H1 (cell line): ENCODE measurements at regions not wholly inside any gene's neighbourhood (a gene's known extent, or its start where the extent isn't known, plus 50 kb on each side); places are given as distances from the start of the nearest gene placed in this dataset.
"Not testable (repeated sequence)": the region's sequence is repeated elsewhere in the genome, so short reads cannot be mapped to it uniquely, and the experiment has no call there.

Source experiments
- CTCF ChIA-PET: fragments of 300-600 bp; sonication (Branson Sonifier 250); formaldehyde crosslinking; loops from one replicate; lab custom pipeline; 2021; ENCODE audit not compliant: partially characterized antibody; lab: Charles Lee
- POLR2A ChIA-PET: fragments of 300-600 bp; sonication (Branson Sonifier 250); formaldehyde crosslinking; loops from one replicate; lab custom pipeline; 2021; ENCODE audit warnings: inconsistent platforms; ENCODE audit not compliant: partially characterized antibody; lab: Charles Lee
- DNase-seq, 2 experiments: peaks; one replicate each; pipeline versions ENCODE4 v3.0.0 to v3.0.0-alpha.2; 2010 to 2022; ENCODE audit warnings: low spot score in 2 of 2, low read depth in 1 of 2, mixed read lengths in 1 of 2
- FAIRE-seq: peaks from 2 replicates; lab custom pipeline; 2011; peaks lifted over from hg19 to GRCh38; lab: Jason Lieb, UNC
- H2AFZ ChIP-seq: 2 replicates; pipeline ENCODE4 v1.8.1; 2012; ENCODE audit warnings: low read length, inconsistent platforms
- H2AK5ac ChIP-seq: 2 replicates; pipeline ENCODE4 v1.6.1; 2013; ENCODE audit warnings: low read depth, low read length
- H2BK120ac ChIP-seq: replicated peaks from 2 replicates; pipeline ENCODE3; 2013; ENCODE audit warnings: low read depth, low read length, inconsistent platforms
- H2BK12ac ChIP-seq: 2 replicates; pipeline ENCODE4 v1.6.1; 2013; ENCODE audit warnings: low read depth, low read length
- H2BK15ac ChIP-seq: 2 replicates; pipeline ENCODE4 v1.6.1; 2013; ENCODE audit warnings: low read length
- H2BK20ac ChIP-seq: 2 replicates; pipeline ENCODE4 v1.6.1; 2013; ENCODE audit warnings: low read length
- H2BK5ac ChIP-seq: 2 replicates; pipeline ENCODE4 v1.6.1; 2013; ENCODE audit warnings: low read depth, low read length
- H3K14ac ChIP-seq: 2 replicates; pipeline ENCODE4 v1.6.1; 2013; ENCODE audit warnings: inconsistent platforms; ENCODE audit not compliant: insufficient read length
- H3K18ac ChIP-seq: 2 replicates; pipeline ENCODE4 v1.6.1; 2013; ENCODE audit warnings: low read length; ENCODE audit errors: extremely low read depth
- H3K23ac ChIP-seq: 2 replicates; pipeline ENCODE4 v1.6.1; 2013; ENCODE audit warnings: inconsistent platforms; ENCODE audit not compliant: insufficient read length
- H3K23me2 ChIP-seq: 2 replicates; pipeline ENCODE4 v1.6.1; 2013; ENCODE audit warnings: low read depth, low read length
- H3K27ac ChIP-seq: 2 replicates; pipeline ENCODE4 v1.6.1; 2011; ENCODE audit warnings: low read depth, low read length, inconsistent platforms
- H3K27me3 ChIP-seq, 4 experiments: replicated peaks in 1 of 4; 1 replicate in 1 of 4; 2 replicates in 3 of 4; pipeline versions ENCODE4 v1.6.1 to v1.8.1; 2011 to 2013; ENCODE audit warnings: low read length in 3 of 4, mild to moderate bottlenecking in 3 of 4, inconsistent platforms in 2 of 4, mixed read lengths in 2 of 4, moderate library complexity in 1 of 4; ENCODE audit not compliant: control insufficient read depth in 3 of 4, insufficient read depth in 3 of 4; ENCODE audit errors: extremely low read depth in 1 of 4
- H3K36me3 ChIP-seq, 4 experiments: 2 replicates each; pipeline versions ENCODE4 v1.6.1 to v1.8.1; 2011 to 2013; ENCODE audit warnings: mild to moderate bottlenecking in 4 of 4, low read length in 3 of 4, moderate library complexity in 2 of 4, control low read depth in 1 of 4, inconsistent platforms in 1 of 4; ENCODE audit not compliant: insufficient read depth in 4 of 4, control insufficient read depth in 2 of 4
- H3K4ac ChIP-seq: replicated peaks from 2 replicates; pipeline ENCODE3; 2013; ENCODE audit warnings: low read length, low read depth, mixed read lengths, inconsistent platforms; ENCODE audit not compliant: insufficient read length
- H3K4me1 ChIP-seq, 4 experiments: replicated peaks in 1 of 4; 1 replicate in 1 of 4; 2 replicates in 3 of 4; pipeline versions ENCODE4 v1.6.1 to v1.8.1; 2011 to 2013; ENCODE audit warnings: low read length in 3 of 4, inconsistent platforms in 2 of 4, mixed read lengths in 1 of 4; ENCODE audit not compliant: insufficient read depth in 4 of 4, control insufficient read depth in 3 of 4
- H3K4me2 ChIP-seq, 2 experiments: 2 replicates each; pipeline versions ENCODE4 v1.6.1 to v1.8.1; 2011 to 2013; ENCODE audit warnings: low read depth in 2 of 2, low read length in 2 of 2, control low read depth in 1 of 2, inconsistent platforms in 1 of 2, mild to moderate bottlenecking in 1 of 2; ENCODE audit not compliant: insufficient read depth in 1 of 2
- H3K4me3 ChIP-seq, 4 experiments: fragments of 200-600, 300-600 bp in 1 of 4; sonication (generic), shearing (Covaris generic), sonication (Bioruptor Twin) in 1 of 4; 2 replicates each; pipeline versions ENCODE4 v1.5.1 to v1.8.1; 2011 to 2016; ENCODE audit warnings: low read length in 4 of 4, low read depth in 3 of 4, control low read depth in 2 of 4, inconsistent platforms in 2 of 4, mild to moderate bottlenecking in 2 of 4, mixed read lengths in 1 of 4, moderate library complexity in 1 of 4; ENCODE audit not compliant: insufficient read depth in 2 of 4; ENCODE audit errors: extremely low read depth in 1 of 4
- H3K56ac ChIP-seq: replicated peaks from 2 replicates; pipeline ENCODE3; 2013; ENCODE audit warnings: low read depth, mild to moderate bottlenecking, mixed read lengths, low read length, inconsistent platforms; ENCODE audit not compliant: insufficient read length
- H3K79me1 ChIP-seq: 2 replicates; pipeline ENCODE4 v1.6.1; 2013; ENCODE audit warnings: low read depth, low read length, control low read depth
- H3K79me2 ChIP-seq, 2 experiments: 2 replicates each; pipeline versions ENCODE4 v1.6.1 to v1.8.1; 2012 to 2013; ENCODE audit warnings: low read length in 2 of 2, mild to moderate bottlenecking in 2 of 2, inconsistent platforms in 1 of 2; ENCODE audit not compliant: insufficient read depth in 2 of 2, control insufficient read depth in 1 of 2
- H3K9ac ChIP-seq, 4 experiments: replicated peaks in 1 of 4; 1 replicate in 1 of 4; 2 replicates in 3 of 4; pipeline versions ENCODE4 v1.6.1 to v1.8.1; 2011 to 2013; ENCODE audit warnings: low read depth in 3 of 4, low read length in 3 of 4, control low read depth in 2 of 4, mild to moderate bottlenecking in 2 of 4, moderate library complexity in 2 of 4, inconsistent platforms in 1 of 4; ENCODE audit errors: extremely low read depth in 1 of 4
- H3K9me3 ChIP-seq, 2 experiments: 2 replicates each; pipeline versions ENCODE4 v1.6.1 to v1.8.1; 2012 to 2013; ENCODE audit warnings: mild to moderate bottlenecking in 2 of 2, moderate library complexity in 2 of 2, control low read depth in 1 of 2, inconsistent platforms in 1 of 2, low read depth in 1 of 2, low read length in 1 of 2, mixed read lengths in 1 of 2; ENCODE audit not compliant: insufficient read depth in 2 of 2
- H4K20me1 ChIP-seq, 2 experiments: replicated peaks in 1 of 2; 2 replicates each; pipeline versions ENCODE3 to v1.8.1; 2011 to 2013; ENCODE audit warnings: inconsistent platforms in 2 of 2, low read length in 2 of 2, mild to moderate bottlenecking in 1 of 2; ENCODE audit not compliant: insufficient read depth in 2 of 2, control insufficient read depth in 1 of 2
- H4K5ac ChIP-seq: 2 replicates; pipeline ENCODE4 v1.6.1; 2013; ENCODE audit warnings: low read length, low read depth, mixed read lengths, inconsistent platforms; ENCODE audit not compliant: insufficient read length
- H4K8ac ChIP-seq: 2 replicates; pipeline ENCODE4 v1.8.0; 2013; ENCODE audit warnings: mild to moderate bottlenecking, moderate library complexity, low read length, inconsistent platforms; ENCODE audit not compliant: insufficient read depth; ENCODE audit errors: extremely low read depth
- H4K91ac ChIP-seq: replicated peaks from 2 replicates; pipeline ENCODE3; 2013; ENCODE audit warnings: low read length, mixed read lengths, inconsistent platforms; ENCODE audit not compliant: insufficient read length
- WGBS, 2 experiments: shearing (Covaris generic) in 1 of 2; methylation state at CpG; one replicate each; pipeline versions ENCODE4 v1.1.6 to v1.1.7; 2013 to 2015; ENCODE audit warnings: low lambda C conversion rate in 2 of 2, mixed read lengths in 2 of 2, inconsistent platforms in 1 of 2, low coverage in 1 of 2, missing lambda C conversion rate in 1 of 2; ENCODE audit not compliant: insufficient replicate concordance in 2 of 2, insufficient coverage in 1 of 2, insufficient read length in 1 of 2; ENCODE audit errors: extremely low coverage in 1 of 2, missing lambda C conversion rate in 1 of 2; 5-methylcytosine and 5-hydroxymethylcytosine counted together

GRCh38 chr2:91497129-91498064 lies 2805.9 kb downstream of the RPIA start:
- H2BK15ac ChIP-seq, H3K79me1 ChIP-seq, H4K20me1 ChIP-seq, H3K36me3 ChIP-seq, H3K23me2 ChIP-seq, H2BK12ac ChIP-seq, H2BK120ac ChIP-seq, H3K9me3 ChIP-seq, H4K8ac ChIP-seq, H3K18ac ChIP-seq, H3K14ac ChIP-seq, H2AFZ ChIP-seq, H3K79me2 ChIP-seq, H3K56ac ChIP-seq, H3K23ac ChIP-seq, POLR2A ChIA-PET, H2BK5ac ChIP-seq, H3K4me2 ChIP-seq, H3K27ac ChIP-seq, H4K5ac ChIP-seq, H3K4me1 ChIP-seq, CTCF ChIA-PET, H3K27me3 ChIP-seq, H3K4ac ChIP-seq, H3K4me3 ChIP-seq, FAIRE-seq, H2BK20ac ChIP-seq, H2AK5ac ChIP-seq, H4K91ac ChIP-seq, H3K9ac ChIP-seq: not testable (repeated sequence)
- 71% methylated on average over 8 of the region's 18 CpGs; no CpG with 5 or more reads in 1 of the 2 experiments for WGBS, 2 experiments
- peak in 1 of 2 experiments; percentile 54 for DNase-seq

- H2BK5ac ChIP-seq, CTCF ChIA-PET, H3K9me3 ChIP-seq, FAIRE-seq, H3K23ac ChIP-seq, H2AFZ ChIP-seq, H3K4me1 ChIP-seq, DNase-seq, H4K8ac ChIP-seq, H2BK20ac ChIP-seq, H3K9ac ChIP-seq, H3K56ac ChIP-seq, H3K23me2 ChIP-seq, H3K27ac ChIP-seq, H4K5ac ChIP-seq, H2AK5ac ChIP-seq, H3K79me2 ChIP-seq, H3K4ac ChIP-seq, H4K91ac ChIP-seq, POLR2A ChIA-PET, H2BK12ac ChIP-seq, H3K36me3 ChIP-seq, H3K14ac ChIP-seq, H3K4me2 ChIP-seq, H2BK120ac ChIP-seq, H2BK15ac ChIP-seq, H3K18ac ChIP-seq, H3K79me1 ChIP-seq, H3K4me3 ChIP-seq, H3K27me3 ChIP-seq, H4K20me1 ChIP-seq: not testable (repeated sequence)
Observed at GRCh38 chr2:91498065-91498449, 2806.6 kb downstream of the RPIA start.
